ENCODE measurements at regions not wholly inside any gene's neighbourhood (a gene's known extent, or its start where the extent isn't known, plus 50 kb on each side); places are given as distances from the start of the nearest gene placed in this dataset.

DNA sequence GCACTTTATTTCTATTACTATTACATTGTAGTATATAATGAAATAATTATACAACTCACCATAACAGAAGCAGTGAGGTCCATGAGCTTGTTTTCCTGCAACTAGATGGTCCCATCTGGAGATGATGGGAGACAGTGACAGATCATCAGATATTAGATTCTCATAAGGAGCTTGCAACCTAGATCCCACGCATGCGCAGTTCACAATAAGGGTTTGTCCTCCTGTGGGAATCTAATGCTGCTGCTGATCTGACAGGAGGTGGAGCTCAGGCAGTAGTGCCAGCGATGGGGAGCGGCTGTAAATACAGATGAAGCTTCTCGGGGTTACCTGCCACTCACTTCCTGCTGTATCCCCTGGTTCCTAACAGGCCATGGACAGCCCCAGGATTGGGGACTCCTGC is 139.5 kb upstream of the TCF21 start:
- TF ChIP-seq, protein P1, sequence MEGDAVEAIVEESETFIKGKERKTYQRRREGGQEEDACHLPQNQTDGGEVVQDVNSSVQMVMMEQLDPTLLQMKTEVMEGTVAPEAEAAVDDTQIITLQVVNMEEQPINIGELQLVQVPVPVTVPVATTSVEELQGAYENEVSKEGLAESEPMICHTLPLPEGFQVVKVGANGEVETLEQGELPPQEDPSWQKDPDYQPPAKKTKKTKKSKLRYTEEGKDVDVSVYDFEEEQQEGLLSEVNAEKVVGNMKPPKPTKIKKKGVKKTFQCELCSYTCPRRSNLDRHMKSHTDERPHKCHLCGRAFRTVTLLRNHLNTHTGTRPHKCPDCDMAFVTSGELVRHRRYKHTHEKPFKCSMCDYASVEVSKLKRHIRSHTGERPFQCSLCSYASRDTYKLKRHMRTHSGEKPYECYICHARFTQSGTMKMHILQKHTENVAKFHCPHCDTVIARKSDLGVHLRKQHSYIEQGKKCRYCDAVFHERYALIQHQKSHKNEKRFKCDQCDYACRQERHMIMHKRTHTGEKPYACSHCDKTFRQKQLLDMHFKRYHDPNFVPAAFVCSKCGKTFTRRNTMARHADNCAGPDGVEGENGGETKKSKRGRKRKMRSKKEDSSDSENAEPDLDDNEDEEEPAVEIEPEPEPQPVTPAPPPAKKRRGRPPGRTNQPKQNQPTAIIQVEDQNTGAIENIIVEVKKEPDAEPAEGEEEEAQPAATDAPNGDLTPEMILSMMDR (IDR thresholded peaks at IDR 0.05; ENCODE audit: low read depth, low read length, poor library complexity, severe bottlenecking) = no peak
- TF ChIP-seq EZH2phosphoT487 (IDR thresholded peaks at IDR 0.05; ENCODE audit: borderline replicate concordance, low read length) = no peak
